ENCODE measurements at regions not wholly inside any gene's neighbourhood (a gene's known extent, or its start where the extent isn't known, plus 50 kb on each side); places are given as distances from the start of the nearest gene placed in this dataset.

DNA sequence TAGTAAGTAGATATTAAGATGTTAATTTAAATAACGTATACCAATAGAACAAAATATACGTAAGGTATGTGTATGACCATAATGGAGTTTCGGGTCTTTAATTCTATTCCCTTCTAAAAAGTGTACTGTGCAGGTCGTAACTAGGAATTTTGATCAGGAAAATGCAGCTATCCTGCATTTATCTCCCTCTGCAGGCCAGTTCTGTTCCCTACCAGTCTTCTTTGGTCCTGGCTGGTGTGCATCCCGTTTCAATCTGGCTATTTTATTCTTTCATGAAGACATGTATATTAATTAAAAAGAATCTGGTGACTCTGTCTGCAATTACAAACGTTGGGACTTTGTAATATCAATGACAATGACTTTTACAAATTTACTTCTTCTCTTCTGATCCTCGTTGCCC, 534.1 kb upstream of the AADAT start:
- TF ChIP-seq, protein P1, sequence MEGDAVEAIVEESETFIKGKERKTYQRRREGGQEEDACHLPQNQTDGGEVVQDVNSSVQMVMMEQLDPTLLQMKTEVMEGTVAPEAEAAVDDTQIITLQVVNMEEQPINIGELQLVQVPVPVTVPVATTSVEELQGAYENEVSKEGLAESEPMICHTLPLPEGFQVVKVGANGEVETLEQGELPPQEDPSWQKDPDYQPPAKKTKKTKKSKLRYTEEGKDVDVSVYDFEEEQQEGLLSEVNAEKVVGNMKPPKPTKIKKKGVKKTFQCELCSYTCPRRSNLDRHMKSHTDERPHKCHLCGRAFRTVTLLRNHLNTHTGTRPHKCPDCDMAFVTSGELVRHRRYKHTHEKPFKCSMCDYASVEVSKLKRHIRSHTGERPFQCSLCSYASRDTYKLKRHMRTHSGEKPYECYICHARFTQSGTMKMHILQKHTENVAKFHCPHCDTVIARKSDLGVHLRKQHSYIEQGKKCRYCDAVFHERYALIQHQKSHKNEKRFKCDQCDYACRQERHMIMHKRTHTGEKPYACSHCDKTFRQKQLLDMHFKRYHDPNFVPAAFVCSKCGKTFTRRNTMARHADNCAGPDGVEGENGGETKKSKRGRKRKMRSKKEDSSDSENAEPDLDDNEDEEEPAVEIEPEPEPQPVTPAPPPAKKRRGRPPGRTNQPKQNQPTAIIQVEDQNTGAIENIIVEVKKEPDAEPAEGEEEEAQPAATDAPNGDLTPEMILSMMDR (IDR thresholded peaks at IDR 0.05): no peak
- TF ChIP-seq POLR2AphosphoS5 (IDR thresholded peaks at IDR 0.05): no peak
- no peak for TF ChIP-seq POLR2A (IDR thresholded peaks at IDR 0.05)

Measured in breast epithelium (tissue), 3 donors.